HepG2 (cell line): ENCODE measurements at regions not wholly inside any gene's neighbourhood (a gene's known extent, or its start where the extent isn't known, plus 50 kb on each side); places are given as distances from the start of the nearest gene placed in this dataset.

Source experiments
- CEBPG ChIP-seq: IDR thresholded peaks from 2 replicates; pipeline ENCODE4 v1.6.1; 2016
- HOMEZ ChIP-seq: IDR thresholded peaks from 2 replicates; pipeline ENCODE4 v1.6.1; 2016; ENCODE audit warnings: low read depth
- KDM5A ChIP-seq: fragments of 200-600 bp; sonication (generic); IDR thresholded peaks from 2 replicates; pipeline ENCODE4 v1.7.0; 2018; ENCODE audit warnings: antibody characterized with exemption, mild to moderate bottlenecking, low read length, borderline replicate concordance
- PAXIP1 ChIP-seq: sonication (generic); formaldehyde crosslinking; conservative IDR thresholded peaks from 2 replicates; pipeline ENCODE4 v1.4.0; 2020; ENCODE audit warnings: mild to moderate bottlenecking, missing genetic modification reagents, moderate library complexity
- SMARCC2 ChIP-seq: fragments of 450-650 bp; IDR thresholded peaks from 2 replicates; pipeline ENCODE4 v1.6.1; 2017; ENCODE audit warnings: antibody characterized with exemption, mild to moderate bottlenecking
- WIZ ChIP-seq: sonication (generic); formaldehyde crosslinking; IDR thresholded peaks from 2 replicates; pipeline ENCODE4 v1.5.1; 2020; ENCODE audit warnings: mild to moderate bottlenecking, missing genetic modification reagents
- XRCC5 ChIP-seq: fragments of 200-400 bp; formaldehyde crosslinking; optimal IDR thresholded peaks from 2 replicates; pipeline ENCODE3; 2017; ENCODE audit warnings: mild to moderate bottlenecking, low read length
- ZNF367 ChIP-seq: sonication (generic); formaldehyde crosslinking; IDR thresholded peaks from 2 replicates; pipeline ENCODE4 v1.4.0; 2020; ENCODE audit warnings: missing genetic modification reagents, borderline replicate concordance
- ZNF530 ChIP-seq: sonication (generic); formaldehyde crosslinking; IDR thresholded peaks from 2 replicates; pipeline ENCODE4 v1.5.0; 2020; ENCODE audit warnings: low read depth, mild to moderate bottlenecking, missing genetic modification reagents
- ZNF546 ChIP-seq: sonication (generic); formaldehyde crosslinking; conservative IDR thresholded peaks from 2 replicates; pipeline ENCODE4 v1.8.1; 2023; ENCODE audit warnings: mild to moderate bottlenecking, missing genetic modification reagents
- ZNF816 ChIP-seq: sonication (generic); formaldehyde crosslinking; IDR thresholded peaks from 2 replicates; pipeline ENCODE4 v1.8.0; 2022; ENCODE audit warnings: missing genetic modification reagents, mild to moderate bottlenecking, borderline replicate concordance

- TF ChIP-seq HOMEZ (no peak), PAXIP1 (no peak), WIZ (CRISPR knock-in tag) (no peak), ZNF367 (CRISPR knock-in tag) (no peak), ZNF530 (CRISPR knock-in tag) (no peak), CEBPG (CRISPR knock-in tag) (no peak), ZNF816 (CRISPR knock-in tag) (no peak), XRCC5 (no peak), SMARCC2 (no peak), ZNF546 (no peak), KDM5A (no peak)
Observed at GRCh38 chr13:88424463-88424862, 753.3 kb downstream of the SLITRK5 start (continued).
